ENCODE measurements at regions not wholly inside any gene's neighbourhood (a gene's known extent, or its start where the extent isn't known, plus 50 kb on each side); places are given as distances from the start of the nearest gene placed in this dataset.

DNA sequence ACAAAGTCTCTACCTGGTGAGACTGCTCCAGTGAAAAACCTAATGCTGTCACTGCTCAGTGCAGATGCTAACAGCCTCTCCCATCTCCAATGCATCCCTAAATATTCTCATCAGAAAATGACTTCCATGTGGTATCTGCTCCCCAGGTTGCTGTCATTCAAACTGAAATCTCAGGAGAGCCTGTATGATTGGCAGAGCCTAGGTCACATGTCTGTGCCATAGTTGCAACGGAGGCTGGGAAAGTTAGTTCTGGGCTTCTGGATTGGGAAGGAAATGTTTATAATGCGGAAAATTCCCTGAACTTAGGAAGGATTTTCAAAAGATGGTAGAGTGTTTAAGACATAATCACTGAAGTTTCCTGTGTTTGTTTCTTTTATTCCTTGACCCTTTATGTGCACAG, 206.4 kb upstream of the ZKSCAN2 start:
- TF ChIP-seq, protein P1, sequence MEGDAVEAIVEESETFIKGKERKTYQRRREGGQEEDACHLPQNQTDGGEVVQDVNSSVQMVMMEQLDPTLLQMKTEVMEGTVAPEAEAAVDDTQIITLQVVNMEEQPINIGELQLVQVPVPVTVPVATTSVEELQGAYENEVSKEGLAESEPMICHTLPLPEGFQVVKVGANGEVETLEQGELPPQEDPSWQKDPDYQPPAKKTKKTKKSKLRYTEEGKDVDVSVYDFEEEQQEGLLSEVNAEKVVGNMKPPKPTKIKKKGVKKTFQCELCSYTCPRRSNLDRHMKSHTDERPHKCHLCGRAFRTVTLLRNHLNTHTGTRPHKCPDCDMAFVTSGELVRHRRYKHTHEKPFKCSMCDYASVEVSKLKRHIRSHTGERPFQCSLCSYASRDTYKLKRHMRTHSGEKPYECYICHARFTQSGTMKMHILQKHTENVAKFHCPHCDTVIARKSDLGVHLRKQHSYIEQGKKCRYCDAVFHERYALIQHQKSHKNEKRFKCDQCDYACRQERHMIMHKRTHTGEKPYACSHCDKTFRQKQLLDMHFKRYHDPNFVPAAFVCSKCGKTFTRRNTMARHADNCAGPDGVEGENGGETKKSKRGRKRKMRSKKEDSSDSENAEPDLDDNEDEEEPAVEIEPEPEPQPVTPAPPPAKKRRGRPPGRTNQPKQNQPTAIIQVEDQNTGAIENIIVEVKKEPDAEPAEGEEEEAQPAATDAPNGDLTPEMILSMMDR (IDR thresholded peaks at IDR 0.05; ENCODE audit: extremely low read depth in 1 of 2, insufficient read depth in 1 of 2, low read depth in 1 of 2, low read length in 2 of 2) = no peak
- no peak for TF ChIP-seq POLR2A (IDR thresholded peaks at IDR 0.05; ENCODE audit: low read depth, low read length)
- TF ChIP-seq, protein P2, sequence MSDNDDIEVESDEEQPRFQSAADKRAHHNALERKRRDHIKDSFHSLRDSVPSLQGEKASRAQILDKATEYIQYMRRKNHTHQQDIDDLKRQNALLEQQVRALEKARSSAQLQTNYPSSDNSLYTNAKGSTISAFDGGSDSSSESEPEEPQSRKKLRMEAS (IDR thresholded peaks at IDR 0.05; ENCODE audit: insufficient read depth, insufficient read length) = no peak
- TF ChIP-seq POLR2AphosphoS5 (IDR thresholded peaks at IDR 0.05; ENCODE audit: insufficient read depth, low read depth, low read length) = no peak
- TF ChIP-seq EZH2 (IDR thresholded peaks at IDR 0.05; ENCODE audit: borderline replicate concordance, low read depth, low read length, severe bottlenecking) = no peak
- TF ChIP-seq FOS (IDR thresholded peaks at IDR 0.05; ENCODE audit: borderline replicate concordance, insufficient read depth, low read length) = no peak
- TF ChIP-seq JUN (IDR thresholded peaks at IDR 0.05; ENCODE audit: borderline replicate concordance, insufficient read depth, insufficient read length, low read depth) = no peak
- no peak for TF ChIP-seq GATA2 (IDR thresholded peaks at IDR 0.05; ENCODE audit: insufficient read depth, insufficient read length, low read depth, low read length)
- no peak for TF ChIP-seq MYC (IDR thresholded peaks at IDR 0.05; ENCODE audit: low read depth, low read length)
